ENCODE measurements at regions not wholly inside any gene's neighbourhood (a gene's known extent, or its start where the extent isn't known, plus 50 kb on each side); places are given as distances from the start of the nearest gene placed in this dataset.
"Not testable (repeated sequence)": the region's sequence is repeated elsewhere in the genome, so short reads cannot be mapped to it uniquely, and the experiment has no call there.

- DNase-seq: no peak
These were observed 90.8 kb upstream of the USP25 start for GRCh38 chr21:15638856-15639549.

- not testable (repeated sequence) for DNase-seq
These were observed 89.7 kb upstream of the USP25 start for GRCh38 chr21:15640113-15640512.

GRCh38 chr21:15644489-15644888, 85.3 kb upstream of the USP25 start:
- DNase-seq: no peak

GRCh38 chr21:15645830-15646229, 84.0 kb upstream of the USP25 start:
- no peak for DNase-seq

GRCh38 chr21:15650735-15651134, 79.0 kb upstream of the USP25 start:
- DNase-seq: no peak

- no peak for DNase-seq
These were observed 78.6 kb upstream of the USP25 start for GRCh38 chr21:15651172-15651571.

GRCh38 chr21:15653710-15654109, 76.1 kb upstream of the USP25 start:
- no peak for DNase-seq

GRCh38 chr21:15654171-15654570, 75.6 kb upstream of the USP25 start:
- DNase-seq: no peak

- no peak for DNase-seq
These were observed 69.9 kb upstream of the USP25 start for GRCh38 chr21:15659753-15660422.

GRCh38 chr21:15660423-15660804, 69.4 kb upstream of the USP25 start:
- no peak for DNase-seq

GRCh38 chr21:15667010-15667409, 62.8 kb upstream of the USP25 start:
- DNase-seq: peak; percentile 92

- DNase-seq: peak; percentile 4
These were observed 62.0 kb upstream of the USP25 start for GRCh38 chr21:15667819-15668218.

- peak; percentile 53 for DNase-seq
These were observed 60.5 kb upstream of the USP25 start for GRCh38 chr21:15669247-15669646.

GRCh38 chr21:15671188-15671587, 58.6 kb upstream of the USP25 start:
- DNase-seq: no peak

- DNase-seq: not testable (repeated sequence)
These were observed 57.2 kb upstream of the USP25 start for GRCh38 chr21:15672578-15672977.

- DNase-seq: peak; percentile 30
These were observed 52.8 kb upstream of the USP25 start for GRCh38 chr21:15676935-15677334.

- DNase-seq: no peak
These were observed 50.2 kb upstream of the USP25 start for GRCh38 chr21:15679630-15680029.

Data from HCEC 1CT (cell line).